GM21515 (cell line): ENCODE measurements at regions not wholly inside any gene's neighbourhood (a gene's known extent, or its start where the extent isn't known, plus 50 kb on each side); places are given as distances from the start of the nearest gene placed in this dataset.

ENCODE experiments used
- ATAC-seq: cut with Tn5 transposase; IDR thresholded peaks from one replicate; pipeline ENCODE4 v1.9.1; 2021; ENCODE audit not compliant: unreplicated experiment

DNA sequence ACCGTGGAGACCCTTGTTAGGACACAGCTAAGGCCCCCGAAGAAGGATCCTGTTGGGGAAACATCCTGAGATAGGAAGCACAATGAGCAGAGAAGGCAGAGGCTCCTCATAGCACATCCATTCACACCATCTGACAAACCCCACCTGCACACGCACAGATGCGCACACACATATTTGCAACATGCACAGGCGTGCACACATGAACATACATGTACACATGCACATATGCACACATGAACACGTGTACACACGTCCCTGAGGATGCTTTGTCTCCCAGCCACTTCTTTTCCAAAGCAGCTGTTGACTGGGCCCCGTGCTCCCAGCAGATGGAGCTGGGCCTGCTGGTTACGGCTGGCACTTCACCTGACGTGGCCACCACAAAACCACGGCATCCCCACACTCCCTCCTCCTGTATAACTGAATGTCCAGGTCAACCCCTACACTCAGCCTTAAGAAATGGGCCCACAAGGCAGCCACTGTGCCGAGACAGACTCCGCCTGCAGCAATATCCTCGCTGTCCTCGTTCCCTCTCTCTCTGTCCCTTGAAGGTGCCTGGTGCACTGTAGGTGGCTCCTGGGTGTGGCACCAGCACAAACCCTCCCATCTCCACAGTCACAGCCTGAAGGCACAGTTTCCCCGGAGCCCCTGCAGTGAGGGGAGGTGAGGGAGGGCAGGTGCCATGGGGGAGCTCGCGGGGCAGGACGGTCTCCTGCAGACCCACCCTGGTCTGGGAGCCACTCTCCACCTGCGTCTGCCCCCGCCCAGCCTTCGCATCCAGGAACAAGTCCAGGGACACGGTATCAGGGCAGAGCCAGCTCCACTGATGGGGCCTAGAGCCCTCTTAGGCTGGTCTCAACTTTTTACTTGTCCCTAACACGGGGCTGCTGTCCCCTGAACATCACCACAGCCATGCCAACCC lies 183.0 kb downstream of the RBFOX3 start:
- no peak for ATAC-seq

DNA sequence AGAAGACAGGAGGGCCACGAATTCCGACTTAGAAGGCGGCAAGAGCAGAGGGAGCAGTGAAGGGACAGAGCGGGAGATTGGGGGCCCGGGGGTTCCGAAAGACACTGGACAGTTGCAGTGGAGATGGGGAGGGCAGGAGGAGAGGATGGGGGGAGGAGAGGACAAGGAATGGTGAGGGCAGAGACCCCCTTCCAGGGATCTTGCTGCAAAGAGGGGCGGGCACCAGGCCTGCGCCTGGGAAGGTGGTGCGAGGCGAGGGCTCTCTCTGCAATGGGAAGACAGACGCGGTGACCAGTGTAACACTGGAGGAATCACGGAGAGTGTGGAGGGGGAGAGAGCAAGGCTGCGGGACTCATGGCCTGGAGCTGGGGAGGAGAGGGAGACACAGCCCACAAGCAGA lies 185.2 kb downstream of the RBFOX3 start:
- no peak for ATAC-seq

DNA sequence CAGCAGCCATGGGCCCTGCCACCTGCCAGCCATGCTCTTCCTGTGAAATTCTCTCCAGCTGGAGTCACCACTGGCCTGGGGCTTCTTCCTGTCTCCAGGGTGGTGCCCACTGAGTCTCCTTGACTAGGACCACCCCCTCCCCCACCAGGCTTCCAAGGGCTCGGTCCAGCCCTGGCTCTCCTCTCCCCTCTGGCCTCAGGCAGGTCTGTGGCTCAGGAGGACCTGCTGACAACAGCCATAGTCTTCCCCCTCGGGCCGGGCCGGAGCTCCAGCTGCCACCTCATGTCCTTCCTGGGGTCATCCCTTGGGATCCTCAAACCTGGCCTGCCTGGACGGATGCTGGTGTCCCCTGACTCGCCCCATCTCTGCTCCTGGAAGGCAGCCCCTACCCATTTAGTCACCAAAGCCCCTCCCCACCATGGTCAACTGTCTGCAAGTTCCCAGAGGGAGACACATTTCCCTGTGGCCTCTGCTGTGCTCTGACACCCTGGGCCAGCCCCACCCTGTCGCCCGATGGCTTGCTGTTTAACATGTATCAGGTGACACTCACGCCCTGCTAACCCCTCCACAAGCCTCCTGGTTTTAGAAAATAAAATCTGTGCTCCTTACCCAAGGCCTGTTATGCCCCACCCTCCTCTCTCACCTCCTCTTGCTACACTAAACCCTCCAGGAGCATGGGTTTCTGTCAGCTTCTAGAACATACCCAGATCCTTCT lies 186.2 kb downstream of the RBFOX3 start:
- no peak for ATAC-seq

DNA sequence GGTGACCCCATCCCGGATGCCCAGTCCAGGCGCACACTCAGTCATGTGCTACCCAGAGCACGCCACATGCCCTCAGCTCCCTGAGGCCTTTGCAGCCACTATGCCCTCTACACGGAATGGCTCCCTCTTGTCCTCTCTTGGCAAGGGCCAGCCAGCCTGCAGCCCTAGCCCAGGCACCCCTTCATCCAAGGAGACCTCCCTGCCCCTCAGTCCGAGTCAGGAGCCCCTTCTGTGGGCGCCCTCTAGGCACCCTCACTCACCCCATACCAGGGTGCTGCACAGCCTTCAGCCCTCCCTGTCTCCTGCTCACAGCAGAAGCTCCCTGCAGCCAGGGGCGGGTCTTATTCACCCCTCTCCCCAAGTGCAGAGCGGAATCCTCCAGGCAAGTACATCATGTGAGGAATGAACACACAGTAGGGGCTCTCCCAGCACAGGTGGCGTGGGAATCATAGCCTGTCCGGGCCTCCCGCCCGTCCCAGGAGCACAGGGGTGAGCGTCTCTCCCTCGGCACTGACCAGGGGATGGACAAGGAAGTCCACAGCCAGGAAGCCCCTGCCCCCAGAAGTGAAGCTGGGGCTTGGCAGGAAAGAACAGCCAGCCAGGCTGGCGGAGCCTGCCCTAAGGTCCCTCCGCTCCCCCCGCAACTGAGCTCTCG lies 186.9 kb downstream of the RBFOX3 start:
- no peak for ATAC-seq

DNA sequence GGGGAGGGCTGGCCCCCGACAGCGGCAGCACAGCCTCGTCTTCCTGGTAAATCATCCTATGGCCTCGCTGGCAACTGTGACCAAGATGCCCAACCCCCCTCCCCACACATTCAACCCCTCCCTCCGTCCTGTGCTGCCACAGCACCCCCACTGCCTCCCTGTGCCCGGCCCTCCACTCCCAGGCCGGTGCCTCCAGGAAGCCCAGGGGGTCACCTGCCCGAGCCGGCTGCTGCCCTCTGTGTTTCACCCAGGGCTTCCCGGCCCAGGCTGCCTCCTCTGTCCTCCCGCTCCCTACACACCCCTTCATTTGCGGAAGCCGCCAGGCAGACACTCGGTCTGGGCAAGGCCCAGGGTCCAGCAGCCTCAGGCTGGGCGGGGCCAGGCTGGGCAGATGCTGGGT lies 188.6 kb downstream of the RBFOX3 start:
- ATAC-seq, result no peak

DNA sequence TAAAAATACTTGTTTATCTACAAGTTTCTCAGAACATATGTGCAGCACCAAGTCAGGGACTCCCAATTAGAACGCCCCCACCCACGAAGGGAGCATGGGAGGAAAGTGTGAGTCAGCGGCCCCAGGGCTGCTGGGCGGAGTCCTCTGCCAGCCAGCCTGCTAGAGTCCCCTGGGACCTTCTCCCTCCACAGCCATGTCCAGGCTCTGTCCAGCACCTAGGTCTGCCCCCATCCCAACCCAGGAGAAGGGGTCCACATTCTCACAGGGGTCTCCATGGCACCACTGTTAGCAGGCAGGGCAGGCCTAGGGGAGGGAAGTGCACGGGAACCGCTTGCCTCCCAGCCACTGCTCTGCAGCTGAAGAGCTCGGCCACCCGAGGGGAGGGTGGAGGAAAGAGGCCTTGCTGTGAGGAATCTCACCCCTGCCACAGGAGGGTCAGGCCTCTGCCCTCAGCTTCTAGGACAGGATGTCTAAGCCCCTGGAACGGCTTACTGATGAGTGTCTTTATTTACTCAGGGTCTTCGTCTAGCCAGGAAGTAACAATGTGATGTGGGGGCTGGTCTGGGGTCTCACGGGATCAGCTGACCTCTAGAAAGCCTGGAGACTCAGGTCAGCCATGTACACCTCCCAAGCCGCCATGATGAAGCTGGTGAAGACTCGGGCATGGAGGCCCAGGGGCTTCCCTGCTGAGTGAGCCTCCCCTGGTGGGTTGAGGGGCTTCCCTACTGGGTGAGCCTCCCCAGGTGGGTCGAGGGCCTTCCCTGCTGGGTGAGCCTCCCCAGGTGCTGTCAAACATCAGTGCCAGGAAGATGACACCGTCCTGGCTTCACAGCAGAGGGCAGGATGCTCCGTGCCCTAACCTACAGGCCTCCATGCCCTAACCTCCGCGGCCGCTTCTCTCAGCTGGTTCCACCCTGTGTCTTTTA lies 190.3 kb downstream of the RBFOX3 start:
- no peak for ATAC-seq

DNA sequence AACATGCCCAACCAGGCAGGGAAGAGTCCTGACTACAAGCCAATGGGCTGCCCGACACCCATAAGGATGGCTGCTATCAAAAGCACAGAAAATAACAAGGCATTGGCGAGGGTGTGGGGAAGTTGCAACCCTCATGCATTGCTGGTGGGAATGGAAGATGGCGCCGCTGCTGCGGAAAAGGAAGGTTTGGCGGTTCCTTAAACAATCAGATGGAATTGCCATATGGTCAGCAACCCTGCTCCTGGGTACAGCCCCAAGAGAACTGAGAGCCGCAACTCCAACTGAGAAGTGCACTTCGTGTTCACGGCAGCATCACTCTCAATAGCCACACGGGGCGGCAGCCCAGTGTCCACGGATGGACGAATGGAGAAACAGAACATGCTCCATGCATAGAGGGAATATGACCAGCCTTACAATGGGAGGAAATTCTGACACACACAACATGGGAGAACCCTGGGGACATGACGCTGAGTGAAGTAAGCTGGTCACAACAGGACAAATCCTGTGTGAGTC lies 193.3 kb downstream of the RBFOX3 start:
- no peak for ATAC-seq

DNA sequence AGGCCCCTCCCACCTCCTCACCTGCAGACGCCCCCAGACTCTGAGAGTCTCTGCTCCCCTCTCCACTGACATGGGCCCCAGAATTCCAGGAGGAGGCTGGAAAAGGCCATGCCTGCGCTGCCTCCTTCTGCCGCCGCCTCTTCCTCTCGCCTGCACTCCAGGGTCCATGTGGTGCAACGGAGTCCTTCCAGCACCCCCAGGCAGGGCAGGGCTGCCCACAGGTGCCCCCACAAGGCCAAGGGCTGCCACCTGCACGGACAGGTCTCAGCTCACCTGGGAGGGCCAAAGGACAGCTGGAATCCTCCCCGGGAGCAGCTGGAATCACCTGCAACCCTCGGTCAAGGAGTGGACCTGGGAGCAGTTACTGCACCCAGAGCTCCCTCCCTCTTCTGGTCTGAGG lies 194.9 kb downstream of the RBFOX3 start:
- no peak for ATAC-seq

DNA sequence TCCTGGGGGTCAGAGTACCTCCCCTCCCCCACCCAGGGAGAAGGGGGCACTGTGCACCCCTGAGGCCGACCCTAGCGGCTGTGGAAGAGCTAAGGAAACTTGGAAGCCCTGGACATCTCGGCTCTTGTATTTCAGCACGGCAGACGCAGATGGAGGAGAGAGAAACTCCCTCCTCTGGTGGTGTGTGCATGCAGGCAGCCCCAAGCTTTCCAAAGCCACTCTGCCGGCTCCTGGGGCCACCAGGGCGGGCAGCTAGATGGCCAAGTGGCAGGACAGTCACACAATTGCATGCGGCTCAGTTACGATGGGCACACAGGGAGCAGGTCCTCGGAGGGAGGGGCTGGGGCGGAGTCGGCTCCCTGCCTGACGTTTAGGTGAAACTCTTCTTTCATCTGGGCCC lies 195.5 kb downstream of the RBFOX3 start:
- no peak for ATAC-seq

DNA sequence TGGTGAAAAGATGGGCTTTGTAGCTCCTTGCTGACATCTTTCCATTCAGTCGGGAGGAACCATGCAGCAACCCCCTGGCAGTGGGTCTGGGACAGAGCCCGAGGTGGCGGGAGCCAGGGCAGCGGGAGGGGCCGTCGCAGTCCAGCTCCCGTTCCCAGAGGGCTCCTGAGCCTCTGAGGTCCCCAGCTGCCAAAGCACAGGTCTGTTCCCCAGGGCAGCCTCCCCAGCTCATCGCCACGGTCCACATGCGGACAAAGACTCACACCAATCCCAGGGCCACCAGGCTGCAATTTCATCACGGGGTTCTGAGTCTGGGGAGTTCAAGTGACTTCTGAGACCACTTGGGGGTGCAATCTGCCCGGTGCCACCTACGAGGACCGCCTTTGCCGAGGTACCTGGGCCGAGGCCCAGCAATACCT lies 196.0 kb downstream of the RBFOX3 start:
- ATAC-seq, result no peak

DNA sequence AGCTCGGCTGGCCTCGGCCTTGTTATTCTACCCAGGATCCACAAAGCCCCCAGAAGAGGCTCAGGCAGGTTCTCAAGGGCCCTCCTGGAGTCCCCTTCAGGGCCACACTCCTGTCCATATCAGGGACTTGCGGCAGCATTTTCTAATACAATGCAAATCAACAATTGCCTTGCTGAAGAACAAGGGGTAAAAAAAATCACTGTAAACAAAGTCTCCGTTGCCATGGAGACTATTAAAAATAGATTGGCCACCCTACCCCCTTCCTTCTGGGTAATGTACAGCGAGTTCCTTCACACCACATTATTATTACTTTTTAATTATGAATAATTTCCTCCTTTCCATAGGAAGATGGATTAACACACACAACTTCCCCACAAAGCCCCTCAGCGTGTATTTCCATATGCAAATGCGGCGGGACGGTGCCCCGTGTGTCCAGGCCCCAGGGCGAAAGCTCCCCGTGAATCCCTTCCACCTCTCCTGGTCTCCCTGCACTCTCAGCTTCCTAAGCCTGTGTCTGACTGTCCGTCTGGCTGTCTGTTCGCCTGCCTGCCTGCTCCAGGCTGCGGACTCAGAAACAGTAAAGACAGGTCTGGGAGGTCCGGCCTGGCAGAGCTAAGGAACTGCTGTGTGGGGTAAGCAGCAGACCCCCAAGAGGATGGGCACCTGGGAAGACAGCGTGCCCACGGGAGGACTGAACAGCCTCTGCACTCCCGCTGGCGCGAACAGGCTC lies 196.6 kb downstream of the RBFOX3 start:
- ATAC-seq, result no peak

DNA sequence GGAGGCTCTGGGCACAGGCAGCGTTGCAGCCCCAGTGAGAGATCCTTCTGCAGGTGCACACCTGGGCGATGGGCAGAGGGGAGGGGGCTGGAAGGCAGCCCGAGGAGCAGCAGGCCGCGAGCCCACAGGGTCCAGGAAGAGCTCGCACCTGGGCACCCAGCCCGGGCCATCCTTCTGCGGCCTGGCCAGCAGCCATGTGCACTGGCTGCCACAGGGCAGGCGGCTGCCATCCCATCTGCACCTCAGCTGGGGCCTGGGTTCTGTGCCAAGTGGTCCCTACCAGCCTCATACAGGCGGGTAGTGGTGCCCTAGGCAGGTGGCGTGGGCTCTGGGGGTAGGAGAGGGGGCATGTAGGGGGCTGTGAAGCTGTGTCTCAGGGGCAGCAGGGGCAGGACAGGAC lies 197.2 kb downstream of the RBFOX3 start:
- no peak for ATAC-seq

DNA sequence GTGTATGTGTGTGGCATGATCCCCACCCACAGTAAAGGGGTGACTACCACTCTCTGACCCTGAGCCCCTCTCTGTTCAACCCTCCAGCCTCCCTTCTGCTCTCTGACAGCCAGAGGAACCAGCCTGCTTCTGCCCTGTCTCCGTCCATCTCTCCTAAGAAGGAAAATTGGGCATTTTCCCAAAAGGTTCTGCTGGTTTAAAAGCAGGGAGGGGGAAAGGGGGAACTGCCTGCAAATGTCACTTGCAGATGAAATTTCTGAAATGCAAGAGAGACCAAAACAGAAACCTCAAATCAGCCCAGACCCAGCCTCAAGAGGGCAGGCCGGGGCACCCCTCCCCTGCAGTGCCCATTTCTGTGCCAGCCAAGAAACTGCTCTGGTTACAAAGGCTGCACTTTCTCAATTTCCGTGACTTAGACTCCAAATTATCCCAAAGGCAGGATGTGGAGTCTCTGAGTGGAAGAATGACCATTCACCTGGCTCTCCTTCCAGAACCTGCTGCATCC lies 197.9 kb downstream of the RBFOX3 start:
- ATAC-seq, result no peak

DNA sequence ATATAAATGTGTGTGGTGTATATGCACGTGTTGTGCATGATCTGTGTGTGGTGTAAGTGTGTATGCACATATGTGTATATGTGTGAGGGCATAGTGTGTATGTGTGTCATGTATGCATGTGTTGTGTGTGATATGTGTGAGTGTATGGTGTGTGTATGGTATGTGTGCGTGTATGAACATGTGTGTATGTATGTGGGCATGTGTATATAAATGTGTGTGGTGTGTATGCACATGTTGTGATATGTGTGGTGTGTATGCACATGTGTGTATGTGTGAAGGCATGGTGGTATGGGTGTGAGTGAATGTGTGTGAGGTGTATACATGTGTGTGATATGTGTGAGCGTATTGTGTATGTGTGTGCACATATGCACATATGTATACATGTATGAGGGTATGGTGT lies 198.7 kb downstream of the RBFOX3 start:
- no peak for ATAC-seq

DNA sequence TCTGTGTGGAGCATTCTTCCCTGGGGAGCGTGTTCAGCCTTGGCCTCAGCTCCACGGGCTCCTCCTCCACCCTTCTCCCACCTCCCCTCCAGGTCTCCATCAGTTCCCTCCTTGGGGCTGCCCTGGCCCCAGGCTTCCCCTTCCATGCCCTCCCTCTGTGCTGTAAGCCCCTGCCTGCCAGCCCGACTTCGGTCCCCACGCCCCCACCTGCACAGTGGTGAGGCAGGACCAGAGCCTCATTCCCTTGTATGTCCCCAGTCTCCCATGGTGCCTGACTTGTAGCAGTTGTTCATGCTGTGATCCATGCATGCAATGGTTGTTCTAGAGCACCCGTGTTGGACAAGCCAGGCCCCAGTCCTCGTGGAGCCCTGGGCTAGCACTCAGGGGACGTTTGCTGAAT lies 199.4 kb downstream of the RBFOX3 start:
- no peak for ATAC-seq

DNA sequence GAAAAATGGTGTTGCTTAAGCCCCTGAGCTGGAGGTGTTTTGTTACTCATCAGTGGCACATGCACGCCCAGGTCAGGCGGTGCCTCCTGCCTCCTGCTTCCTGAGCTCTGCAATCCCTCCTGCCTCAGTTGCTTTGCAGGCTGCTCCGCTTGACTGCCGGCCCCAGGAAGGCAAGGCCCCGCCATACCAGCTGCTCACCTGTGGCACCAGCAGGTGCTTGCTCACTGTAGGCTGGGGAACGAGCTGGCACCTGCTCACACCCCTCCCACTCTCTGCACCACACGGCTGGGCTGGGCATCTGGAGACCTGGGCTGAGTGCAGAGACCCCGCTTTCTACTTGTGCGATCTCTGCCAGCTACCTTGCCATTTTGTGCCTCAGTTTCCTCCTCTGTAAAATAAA lies 200.2 kb downstream of the RBFOX3 start:
- ATAC-seq, result no peak

DNA sequence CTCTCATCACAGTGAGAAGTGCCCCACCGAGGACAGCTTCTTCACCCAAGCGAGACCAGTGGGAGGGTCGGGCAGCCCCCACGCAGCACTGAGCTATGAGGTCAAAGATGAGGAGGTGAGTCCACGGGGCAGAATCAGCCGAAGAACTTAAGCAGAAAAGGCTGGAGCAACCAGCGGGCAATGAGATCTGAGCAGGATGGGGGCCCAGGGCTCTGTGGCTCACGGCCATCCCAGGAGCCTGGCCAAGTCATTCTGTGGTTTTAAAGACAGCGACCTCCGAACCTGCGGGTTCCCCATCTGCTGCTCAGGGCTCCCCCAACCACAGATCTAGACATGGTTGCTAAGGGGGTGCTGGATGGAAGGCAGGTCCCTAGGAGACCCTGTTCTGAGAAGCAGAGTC lies 202.6 kb downstream of the RBFOX3 start:
- ATAC-seq, result no peak

DNA sequence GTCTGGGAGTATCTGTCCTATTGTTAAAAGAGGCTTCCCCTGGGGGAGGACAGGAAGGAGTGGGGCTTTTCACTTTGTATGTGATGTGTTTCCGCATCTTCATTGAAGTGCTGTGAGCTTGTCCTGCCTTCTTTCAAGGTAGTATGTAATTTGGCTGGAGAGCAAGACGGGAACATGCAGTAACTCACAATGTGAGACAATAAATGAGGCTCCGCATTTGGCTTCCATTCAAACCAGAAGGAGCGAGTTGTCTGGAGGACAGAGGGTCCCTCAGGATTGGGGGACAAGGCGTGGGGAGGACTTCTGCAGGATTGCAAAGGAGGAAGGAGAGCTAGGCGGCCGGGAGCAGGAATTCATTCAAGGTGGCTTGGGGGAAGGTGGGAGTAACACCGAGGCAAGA lies 203.5 kb downstream of the RBFOX3 start:
- ATAC-seq, result no peak

DNA sequence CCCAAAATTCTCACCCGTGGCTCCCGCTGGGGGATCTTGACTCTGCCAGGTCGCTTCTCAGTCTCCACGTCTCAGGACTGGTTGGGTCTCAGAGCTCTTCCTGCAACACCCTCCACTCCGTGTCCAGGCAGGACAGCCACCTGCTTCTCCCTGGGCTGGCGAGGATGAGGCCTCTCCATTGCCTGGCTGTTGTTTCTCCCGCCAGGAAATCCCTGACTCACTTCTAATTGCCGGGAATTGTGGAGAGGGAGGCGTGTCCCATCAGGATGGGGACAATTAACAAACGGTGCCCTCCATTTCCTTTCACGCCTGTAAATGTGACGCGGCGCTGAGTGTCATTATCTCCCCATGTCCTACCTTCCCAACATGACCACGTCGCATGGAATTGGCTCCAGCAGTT lies 204.5 kb downstream of the RBFOX3 start:
- no peak for ATAC-seq

DNA sequence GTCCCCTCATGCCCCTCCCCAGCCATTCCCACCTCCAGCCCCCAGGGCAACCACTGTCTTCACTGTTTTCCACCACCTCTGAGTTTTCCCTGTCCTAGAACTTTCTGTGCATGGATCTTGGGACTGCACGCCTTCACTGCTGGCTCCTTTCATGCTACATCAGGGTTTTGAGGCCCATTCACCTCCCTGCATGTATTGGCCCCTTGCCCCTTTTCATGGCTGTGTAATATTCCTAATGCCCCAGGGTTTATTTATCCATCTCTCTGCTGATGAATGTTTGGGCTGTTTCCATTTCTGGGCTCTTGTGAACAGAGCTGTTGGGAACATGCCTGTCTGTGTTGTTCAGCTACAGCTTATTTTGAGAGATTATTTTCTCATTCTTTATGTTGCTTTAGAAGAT lies 205.0 kb downstream of the RBFOX3 start:
- ATAC-seq, result no peak
